K562 (cell line): ENCODE measurements at regions not wholly inside any gene's neighbourhood (a gene's known extent, or its start where the extent isn't known, plus 50 kb on each side); places are given as distances from the start of the nearest gene placed in this dataset.

Source experiments
- ATAC-seq: fragments of 200-7000 bp; cut with Tn5 transposase; 3 replicates; pipeline ENCODE4 v1.9.1; 2020; ENCODE audit warnings: moderate library complexity
- BruUV-seq: library from RNA; stranded (reverse); fragments of 400-500 nt; replicated peaks from 2 replicates; lab custom pipeline; 2021; lab: Mats Ljungman, UMichigan
- CTCF ChIA-PET: fragments of 300-600 bp; formaldehyde crosslinking; extraction: SDS; loops from one replicate; lab custom pipeline; 2021; ENCODE audit warnings: low intra/inter-chr PET ratio; lab: Yijun Ruan, JAX
- POLR2A ChIA-PET: fragments of 300-600, 350-650 bp; sonication (Branson Sonifier 250); formaldehyde crosslinking; extraction: SDS; loops from one replicate; lab custom pipeline; 2021; ENCODE audit warnings: antibody characterized with exemption, inconsistent platforms; lab: Yijun Ruan, JAX
- DNase-seq, 4 experiments: peaks; one replicate each; pipeline versions ENCODE4 v3.0.0 to v3.0.0-alpha.2; 2011 to 2018; ENCODE audit warnings: low spot score in 3 of 4, mixed read lengths in 3 of 4; ENCODE audit errors: extremely low read depth in 1 of 4
- FAIRE-seq: peaks from 2 replicates; lab custom pipeline; 2011; peaks lifted over from hg19 to GRCh38; lab: Jason Lieb, UNC
- H2AFZ ChIP-seq: 2 replicates; pipeline ENCODE4 v1.6.0; 2011; ENCODE audit warnings: low read depth, low read length, control low read depth, inconsistent platforms
- H3K27ac ChIP-seq: fragments of 200-600 bp; 3 replicates; pipeline ENCODE4 v1.8.0; 2011; ENCODE audit warnings: low read depth, mild to moderate bottlenecking, control low read depth, inconsistent platforms, low read length, moderate library complexity, mixed read lengths; ENCODE audit errors: extremely low read depth
- H3K27me3 ChIP-seq, 2 experiments: fragments of 300-600 bp in 1 of 2; 2 replicates in 1 of 2; 3 replicates in 1 of 2; pipeline versions ENCODE4 v1.6.0 to v1.8.0; 2011; ENCODE audit warnings: inconsistent platforms in 2 of 2, low read length in 2 of 2, mild to moderate bottlenecking in 1 of 2, mixed read lengths in 1 of 2, moderate library complexity in 1 of 2; ENCODE audit not compliant: control insufficient read depth in 2 of 2, insufficient read depth in 2 of 2
- H3K36me3 ChIP-seq: fragments of 300-600 bp; 3 replicates; pipeline ENCODE4 v1.8.0; 2011; ENCODE audit warnings: mild to moderate bottlenecking, low read length, inconsistent platforms; ENCODE audit not compliant: control insufficient read depth, insufficient read depth
- H3K4me1 ChIP-seq, 2 experiments: fragments of 200-600 bp in 1 of 2; replicated peaks in 1 of 2; 2 replicates in 1 of 2; 3 replicates in 1 of 2; pipeline versions ENCODE4 v1.5.1 to v1.8.0; 2011; ENCODE audit warnings: inconsistent platforms in 2 of 2, low read length in 2 of 2, mild to moderate bottlenecking in 1 of 2, mixed read lengths in 1 of 2, moderate library complexity in 1 of 2; ENCODE audit not compliant: control insufficient read depth in 2 of 2, insufficient read depth in 2 of 2
- H3K4me2 ChIP-seq: 2 replicates; pipeline ENCODE4 v1.6.1; 2011; ENCODE audit warnings: low read length, control low read depth, inconsistent platforms, mixed read lengths; ENCODE audit not compliant: insufficient read depth
- H3K4me3 ChIP-seq: fragments of 200-600 bp; sonication (generic), shearing (Covaris generic); 2 replicates; pipeline ENCODE4 v1.5.1; 2016; ENCODE audit warnings: control low read depth, inconsistent platforms
- H3K79me2 ChIP-seq: fragments of 200-600 bp; 3 replicates; pipeline ENCODE4 v1.8.0; 2011; ENCODE audit warnings: low read length, inconsistent platforms; ENCODE audit not compliant: control insufficient read depth, insufficient read depth
- H3K9ac ChIP-seq, 2 experiments: 2 replicates each; pipeline versions ENCODE4 v1.6.0 to v1.6.1; 2011; ENCODE audit warnings: low read depth in 2 of 2, low read length in 2 of 2, control low read depth in 1 of 2, inconsistent platforms in 1 of 2, mild to moderate bottlenecking in 1 of 2, mixed read lengths in 1 of 2; ENCODE audit not compliant: insufficient read depth in 1 of 2
- H3K9me1 ChIP-seq: one replicate; pipeline ENCODE4 v1.6.0; 2011; ENCODE audit warnings: inconsistent platforms, mild to moderate bottlenecking, low read length, moderate library complexity; ENCODE audit not compliant: control insufficient read depth, insufficient read depth
- H3K9me3 ChIP-seq: replicated peaks from 2 replicates; pipeline ENCODE4 v1.5.1; 2011; ENCODE audit warnings: low read depth, low read length, inconsistent platforms; ENCODE audit not compliant: control insufficient read depth, insufficient read depth
- H4K20me1 ChIP-seq: replicated peaks from 2 replicates; pipeline ENCODE4 v1.6.1; 2011; ENCODE audit warnings: low read length, inconsistent platforms, mixed read lengths; ENCODE audit not compliant: control insufficient read depth, insufficient read depth
- BHLHE40 ChIP-seq: IDR thresholded peaks from 2 replicates; pipeline ENCODE4 v1.6.1; 2011; ENCODE audit warnings: low read length, improper control_type of control experiment
- GTF2F1 ChIP-seq: IDR thresholded peaks from 2 replicates; pipeline ENCODE4 v1.6.1; 2011; ENCODE audit warnings: low read depth, low read length, improper control_type of control experiment
- HMG20B ChIP-seq: fragments of 250-450 bp; sonication (Bioruptor Pico); IDR thresholded peaks from 2 replicates; pipeline ENCODE4 v1.5.0; 2021; ENCODE audit warnings: mild to moderate bottlenecking
- KAT2B ChIP-seq: IDR thresholded peaks from one replicate; pipeline ENCODE4 v1.6.1; 2012; ENCODE audit warnings: low read depth, mild to moderate bottlenecking, control low read depth, inconsistent platforms, low read length, moderate library complexity
- KLF13 ChIP-seq: fragments of 450-650 bp; IDR thresholded peaks from 2 replicates; pipeline ENCODE4 v1.6.1; 2016; ENCODE audit warnings: missing genetic modification characterization, low read depth, mild to moderate bottlenecking, missing compliant biosample characterization, moderate library complexity, borderline replicate concordance
- MYC ChIP-seq, 2 experiments: fragments of 250-450 bp in 1 of 2; sonication (Bioruptor Pico) in 1 of 2; IDR thresholded peaks; 2 replicates each; pipeline versions ENCODE4 v1.5.1 to v1.6.1; 2012 to 2021; ENCODE audit warnings: low read depth in 2 of 2, borderline replicate concordance in 1 of 2, improper control_type of control experiment in 1 of 2, low read length in 1 of 2, mild to moderate bottlenecking in 1 of 2, moderate library complexity in 1 of 2
- NFE2 ChIP-seq: IDR thresholded peaks from 2 replicates; pipeline ENCODE4 v1.6.1; 2014; ENCODE audit warnings: antibody characterized with exemption, low read depth
- POLR2AphosphoS2 ChIP-seq: IDR thresholded peaks from 2 replicates; pipeline ENCODE4 v1.6.1; 2012; ENCODE audit warnings: low read length, improper control_type of control experiment
- whole genome bisulfite sequencing: fragments of 100-300 bp; shearing (Covaris generic); methylation state at CpG from one replicate; pipeline ENCODE4 v1.1.6; 2016; ENCODE audit warnings: low coverage, mixed read lengths; ENCODE audit not compliant: insufficient coverage; ENCODE audit errors: missing lambda C conversion rate; 5-methylcytosine and 5-hydroxymethylcytosine counted together
- in situ Hi-C: fragments of 300-500 bp; cut with MboI; formaldehyde crosslinking; loops from 4 replicates; pipeline ENCODE4 v1.15.0; 2018; ENCODE audit warnings: inconsistent platforms, mixed read lengths
- intact Hi-C: fragments of 100-400 bp; cut with micrococcal nuclease; formaldehyde crosslinking; loops from 2 replicates; pipeline ENCODE4 v1.14.2; 2022
- TF ChIP-seq, protein P1 (sequence below): fragments of 250-450 bp; sonication (Bioruptor Pico); IDR thresholded peaks from 2 replicates; pipeline ENCODE4 v1.5.0; 2021
- TF ChIP-seq, protein P2 (sequence below): fragments of 250-450 bp; sonication (Bioruptor Pico); IDR thresholded peaks from 2 replicates; pipeline ENCODE4 v1.9.0; 2021; ENCODE audit warnings: mild to moderate bottlenecking, inconsistent platforms
- TF ChIP-seq, protein P3 (sequence below): fragments of 450-650 bp; IDR thresholded peaks from 2 replicates; pipeline ENCODE4 v1.6.1; 2018; ENCODE audit not compliant: partially characterized antibody
- TF ChIP-seq, protein P4 (sequence below): fragments of 450-650 bp; IDR thresholded peaks from 2 replicates; pipeline ENCODE4 v1.6.1; 2017; ENCODE audit warnings: mild to moderate bottlenecking, moderate library complexity
- TF ChIP-seq, protein P5 (sequence below): fragments of 250-450 bp; sonication (Bioruptor Pico); IDR thresholded peaks from 2 replicates; pipeline ENCODE4 v1.6.1; 2021; ENCODE audit warnings: mild to moderate bottlenecking

DNA sequence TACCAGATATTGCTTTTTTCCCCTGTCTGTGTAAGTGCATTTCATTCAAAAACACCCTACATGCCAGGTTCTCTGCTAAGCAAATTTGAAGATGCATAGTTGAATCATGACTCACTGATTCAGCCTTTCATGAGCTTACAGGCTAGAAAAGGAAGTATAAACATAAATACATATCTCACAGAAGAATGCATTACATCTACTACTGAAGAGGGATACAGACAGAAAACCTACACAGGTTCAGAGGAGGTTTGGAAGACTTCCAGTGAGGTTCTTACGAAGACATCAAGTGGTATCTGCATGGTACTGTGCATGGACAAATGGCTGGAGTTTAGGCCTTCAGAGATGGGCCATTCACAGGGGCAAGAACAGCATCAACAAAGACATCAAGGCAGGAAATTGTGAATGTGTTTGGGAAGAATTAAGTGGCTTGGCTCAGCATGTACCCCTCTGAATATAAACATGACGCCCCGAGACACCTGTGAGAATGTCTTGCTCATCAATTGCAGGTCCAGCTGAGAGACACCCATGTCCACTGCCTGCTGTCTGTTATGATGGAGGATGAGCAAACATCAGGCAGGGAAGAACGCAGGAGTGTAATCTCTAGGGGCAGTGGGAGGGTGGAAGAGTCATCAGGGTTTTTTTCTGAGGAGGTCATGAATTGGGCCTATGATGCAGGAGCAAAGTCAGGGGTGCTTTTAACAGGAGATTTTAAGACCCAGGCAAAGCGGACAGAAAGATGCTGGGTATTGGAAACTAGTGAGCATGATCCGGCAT is 105.1 kb upstream of the GALNT15 start:
- Histone ChIP-seq H3K27me3 (no peaks in the 10 kb centered on the region), H2AFZ (no peak overlapping the region), H3K27ac (no peak overlapping the region), H4K20me1 (no peaks in the 10 kb centered on the region), H3K4me2 (no peak overlapping the region), H3K36me3 (no peaks in the 10 kb centered on the region), H3K9ac (no peak overlapping the region), H3K4me1 (no peaks in the 10 kb centered on the region), H3K9me1 (no peaks in the 10 kb centered on the region), H3K9me3 (no peaks in the 10 kb centered on the region), H3K79me2 (no peaks in the 10 kb centered on the region), H3K4me3 (no peak overlapping the region)
- 2% methylated on average over 6 of the region's 6 CpGs for WGBS
- POLR2A ChIA-PET, result interaction anchor here (0.6 to 1.6 kb wide), 2 partner anchors 20 to 95 kb away, joined by 3 to 4 read pairs; no protein-coding TSS in a partner anchor
- no TSS peak for BruUV-seq
- intact Hi-C loops, result no loop called here
- FAIRE-seq (no peak), DNase-seq (no peak), ATAC-seq (no peak)
- in situ Hi-C loops, result no loop called here
- CTCF ChIA-PET, result no interaction called here
- TF ChIP-seq MYC (IDR thresholded peaks at IDR 0.05; ENCODE audit: low read depth, low read length), result no peak
- TF ChIP-seq MYC (CRISPR knock-in tag; IDR thresholded peaks at IDR 0.05; ENCODE audit: borderline replicate concordance, low read depth), result no peak
- TF ChIP-seq, protein P1, sequence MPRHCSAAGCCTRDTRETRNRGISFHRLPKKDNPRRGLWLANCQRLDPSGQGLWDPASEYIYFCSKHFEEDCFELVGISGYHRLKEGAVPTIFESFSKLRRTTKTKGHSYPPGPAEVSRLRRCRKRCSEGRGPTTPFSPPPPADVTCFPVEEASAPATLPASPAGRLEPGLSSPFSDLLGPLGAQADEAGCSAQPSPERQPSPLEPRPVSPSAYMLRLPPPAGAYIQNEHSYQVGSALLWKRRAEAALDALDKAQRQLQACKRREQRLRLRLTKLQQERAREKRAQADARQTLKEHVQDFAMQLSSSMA (CRISPR knock-in tag), result no peak
- TF ChIP-seq, protein P2, sequence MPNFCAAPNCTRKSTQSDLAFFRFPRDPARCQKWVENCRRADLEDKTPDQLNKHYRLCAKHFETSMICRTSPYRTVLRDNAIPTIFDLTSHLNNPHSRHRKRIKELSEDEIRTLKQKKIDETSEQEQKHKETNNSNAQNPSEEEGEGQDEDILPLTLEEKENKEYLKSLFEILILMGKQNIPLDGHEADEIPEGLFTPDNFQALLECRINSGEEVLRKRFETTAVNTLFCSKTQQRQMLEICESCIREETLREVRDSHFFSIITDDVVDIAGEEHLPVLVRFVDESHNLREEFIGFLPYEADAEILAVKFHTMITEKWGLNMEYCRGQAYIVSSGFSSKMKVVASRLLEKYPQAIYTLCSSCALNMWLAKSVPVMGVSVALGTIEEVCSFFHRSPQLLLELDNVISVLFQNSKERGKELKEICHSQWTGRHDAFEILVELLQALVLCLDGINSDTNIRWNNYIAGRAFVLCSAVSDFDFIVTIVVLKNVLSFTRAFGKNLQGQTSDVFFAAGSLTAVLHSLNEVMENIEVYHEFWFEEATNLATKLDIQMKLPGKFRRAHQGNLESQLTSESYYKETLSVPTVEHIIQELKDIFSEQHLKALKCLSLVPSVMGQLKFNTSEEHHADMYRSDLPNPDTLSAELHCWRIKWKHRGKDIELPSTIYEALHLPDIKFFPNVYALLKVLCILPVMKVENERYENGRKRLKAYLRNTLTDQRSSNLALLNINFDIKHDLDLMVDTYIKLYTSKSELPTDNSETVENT (CRISPR knock-in tag), result no peak
- TF ChIP-seq BHLHE40, result no peak
- TF ChIP-seq, protein P3, sequence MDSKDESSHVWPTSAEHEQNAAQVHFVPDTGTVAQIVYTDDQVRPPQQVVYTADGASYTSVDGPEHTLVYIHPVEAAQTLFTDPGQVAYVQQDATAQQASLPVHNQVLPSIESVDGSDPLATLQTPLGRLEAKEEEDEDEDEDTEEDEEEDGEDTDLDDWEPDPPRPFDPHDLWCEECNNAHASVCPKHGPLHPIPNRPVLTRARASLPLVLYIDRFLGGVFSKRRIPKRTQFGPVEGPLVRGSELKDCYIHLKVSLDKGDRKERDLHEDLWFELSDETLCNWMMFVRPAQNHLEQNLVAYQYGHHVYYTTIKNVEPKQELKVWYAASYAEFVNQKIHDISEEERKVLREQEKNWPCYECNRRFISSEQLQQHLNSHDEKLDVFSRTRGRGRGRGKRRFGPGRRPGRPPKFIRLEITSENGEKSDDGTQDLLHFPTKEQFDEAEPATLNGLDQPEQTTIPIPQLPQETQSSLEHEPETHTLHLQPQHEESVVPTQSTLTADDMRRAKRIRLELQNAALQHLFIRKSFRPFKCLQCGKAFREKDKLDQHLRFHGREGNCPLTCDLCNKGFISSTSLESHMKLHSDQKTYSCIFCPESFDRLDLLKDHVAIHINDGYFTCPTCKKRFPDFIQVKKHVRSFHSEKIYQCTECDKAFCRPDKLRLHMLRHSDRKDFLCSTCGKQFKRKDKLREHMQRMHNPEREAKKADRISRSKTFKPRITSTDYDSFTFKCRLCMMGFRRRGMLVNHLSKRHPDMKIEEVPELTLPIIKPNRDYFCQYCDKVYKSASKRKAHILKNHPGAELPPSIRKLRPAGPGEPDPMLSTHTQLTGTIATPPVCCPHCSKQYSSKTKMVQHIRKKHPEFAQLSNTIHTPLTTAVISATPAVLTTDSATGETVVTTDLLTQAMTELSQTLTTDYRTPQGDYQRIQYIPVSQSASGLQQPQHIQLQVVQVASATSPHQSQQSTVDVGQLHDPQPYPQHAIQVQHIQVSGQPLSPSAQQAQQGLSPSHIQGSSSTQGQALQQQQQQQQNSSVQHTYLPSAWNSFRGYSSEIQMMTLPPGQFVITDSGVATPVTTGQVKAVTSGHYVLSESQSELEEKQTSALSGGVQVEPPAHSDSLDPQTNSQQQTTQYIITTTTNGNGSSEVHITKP, result no peak
- TF ChIP-seq, protein P4, sequence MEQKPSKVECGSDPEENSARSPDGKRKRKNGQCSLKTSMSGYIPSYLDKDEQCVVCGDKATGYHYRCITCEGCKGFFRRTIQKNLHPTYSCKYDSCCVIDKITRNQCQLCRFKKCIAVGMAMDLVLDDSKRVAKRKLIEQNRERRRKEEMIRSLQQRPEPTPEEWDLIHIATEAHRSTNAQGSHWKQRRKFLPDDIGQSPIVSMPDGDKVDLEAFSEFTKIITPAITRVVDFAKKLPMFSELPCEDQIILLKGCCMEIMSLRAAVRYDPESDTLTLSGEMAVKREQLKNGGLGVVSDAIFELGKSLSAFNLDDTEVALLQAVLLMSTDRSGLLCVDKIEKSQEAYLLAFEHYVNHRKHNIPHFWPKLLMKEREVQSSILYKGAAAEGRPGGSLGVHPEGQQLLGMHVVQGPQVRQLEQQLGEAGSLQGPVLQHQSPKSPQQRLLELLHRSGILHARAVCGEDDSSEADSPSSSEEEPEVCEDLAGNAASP, result no peak
- TF ChIP-seq KLF13 (tag), result no peak
- no peak for TF ChIP-seq POLR2AphosphoS2
- no peak for TF ChIP-seq NFE2
- TF ChIP-seq GTF2F1, result no peak
- TF ChIP-seq, protein P5, sequence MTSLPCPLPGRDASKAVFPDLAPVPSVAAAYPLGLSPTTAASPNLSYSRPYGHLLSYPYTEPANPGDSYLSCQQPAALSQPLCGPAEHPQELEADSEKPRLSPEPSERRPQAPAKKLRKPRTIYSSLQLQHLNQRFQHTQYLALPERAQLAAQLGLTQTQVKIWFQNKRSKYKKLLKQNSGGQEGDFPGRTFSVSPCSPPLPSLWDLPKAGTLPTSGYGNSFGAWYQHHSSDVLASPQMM (CRISPR knock-in tag), result no peak
- TF ChIP-seq KAT2B, result no peak
- TF ChIP-seq HMG20B (CRISPR knock-in tag), result no peak
